OCI-LY1 (cell line): ENCODE measurements at regions not wholly inside any gene's neighbourhood (a gene's known extent, or its start where the extent isn't known, plus 50 kb on each side); places are given as distances from the start of the nearest gene placed in this dataset.

Experiments used
- H2AFZ ChIP-seq: fragments of 200-600 bp; sonication (generic), shearing (Covaris generic); 2 replicates; pipeline ENCODE4 v1.6.0; 2014; ENCODE audit warnings: antibody characterized with exemption, mild to moderate bottlenecking, low read length
- H3F3A ChIP-seq: fragments of 200-600 bp; sonication (generic), shearing (Covaris generic); 2 replicates; pipeline ENCODE4 v1.6.0; 2014; ENCODE audit warnings: mild to moderate bottlenecking, antibody characterized with exemption, low read length, moderate library complexity; ENCODE audit not compliant: insufficient read depth
- H3K27ac ChIP-seq: fragments of 200-600 bp; sonication (generic); 2 replicates; pipeline ENCODE4 v1.5.1; 2014; ENCODE audit warnings: low read length, mixed run types, mild to moderate bottlenecking, low read depth; ENCODE audit not compliant: poor library complexity, severe bottlenecking
- H3K27me3 ChIP-seq: fragments of 200-600 bp; sonication (generic); 2 replicates; pipeline ENCODE4 v1.6.0; 2014; ENCODE audit warnings: antibody characterized with exemption, mild to moderate bottlenecking, low read length, moderate library complexity; ENCODE audit not compliant: insufficient read depth
- H3K36me3 ChIP-seq: fragments of 200-600 bp; sonication (generic); 2 replicates; pipeline ENCODE4 v1.6.1; 2014; ENCODE audit warnings: mild to moderate bottlenecking, antibody characterized with exemption, low read length, moderate library complexity, mixed read lengths; ENCODE audit not compliant: insufficient read depth
- H3K4me1 ChIP-seq: fragments of 200-600 bp; sonication (generic); 2 replicates; pipeline ENCODE4 v1.5.1; 2014; ENCODE audit warnings: mild to moderate bottlenecking, low read length, moderate library complexity; ENCODE audit not compliant: insufficient read depth, severe bottlenecking
- H3K4me2 ChIP-seq: fragments of 200-600 bp; sonication (generic), shearing (Covaris generic); 2 replicates; pipeline ENCODE4 v1.6.1; 2014; ENCODE audit warnings: low read length
- H3K4me3 ChIP-seq: fragments of 200-600 bp; sonication (generic); 2 replicates; pipeline ENCODE4 v1.5.1; 2014; ENCODE audit warnings: low read length, low read depth, mild to moderate bottlenecking, mixed read lengths; ENCODE audit not compliant: poor library complexity, severe bottlenecking
- H3K79me2 ChIP-seq: fragments of 200-600 bp; shearing (Covaris generic); 2 replicates; pipeline ENCODE4 v1.6.1; 2016; ENCODE audit warnings: mixed run types, low read length, mixed read lengths; ENCODE audit not compliant: insufficient read depth
- H3K9ac ChIP-seq: fragments of 200-600 bp; sonication (generic), shearing (Covaris generic); 2 replicates; pipeline ENCODE4 v1.6.1; 2014; ENCODE audit warnings: mild to moderate bottlenecking, low read length, mixed read lengths
- H3K9me2 ChIP-seq: fragments of 200-600 bp; sonication (generic), shearing (Covaris generic); 2 replicates; pipeline ENCODE4 v1.6.1; 2014; ENCODE audit warnings: low read depth, mild to moderate bottlenecking, low read length, mixed read lengths
- H3K9me3 ChIP-seq: fragments of 200-600 bp; shearing (Covaris generic); 2 replicates; pipeline ENCODE4 v1.6.1; 2014; ENCODE audit warnings: low read length, mixed read lengths
- H4K20me1 ChIP-seq: fragments of 200-600 bp; sonication (generic), shearing (Covaris generic); 2 replicates; pipeline ENCODE4 v1.6.0; 2016; ENCODE audit warnings: mild to moderate bottlenecking, low read length; ENCODE audit not compliant: insufficient read depth
- CTCF ChIP-seq: fragments of 200-600 bp; sonication (generic), shearing (Covaris generic); IDR thresholded peaks from 2 replicates; pipeline ENCODE4 v1.5.1; 2017; ENCODE audit warnings: mild to moderate bottlenecking, antibody characterized with exemption, low read length, moderate library complexity, mixed read lengths
- EZH2 ChIP-seq: fragments of 200-600 bp; sonication (generic), shearing (Covaris generic); IDR thresholded peaks from 2 replicates; pipeline ENCODE4 v1.8.0; 2017; ENCODE audit warnings: borderline replicate concordance, mixed run types, mild to moderate bottlenecking, antibody characterized with exemption, low read length, moderate library complexity, mixed read lengths

GRCh38 chr1:165056914-165057313 is 299.6 kb downstream of the LMX1A start:
- Histone ChIP-seq H3K79me2 (no peaks in the 10 kb centered on the region), H3K4me2 (no peak overlapping the region), H3K4me3 (no peak overlapping the region), H3K27me3 (no peaks in the 10 kb centered on the region), H3K36me3 (no peaks in the 10 kb centered on the region), H2AFZ (no peak overlapping the region), H3K9me3 (no peaks in the 10 kb centered on the region), H3K9ac (no peak overlapping the region), H4K20me1 (no peaks in the 10 kb centered on the region), H3K4me1 (no peaks in the 10 kb centered on the region), H3K9me2 (no peaks in the 10 kb centered on the region), H3F3A (no peaks in the 10 kb centered on the region), H3K27ac (no peak overlapping the region)
- TF ChIP-seq CTCF (no peak), EZH2 (no peak)

GRCh38 chr1:165055581-165055980 is 300.9 kb downstream of the LMX1A start:
- Histone ChIP-seq H4K20me1 (no peaks in the 10 kb centered on the region), H3F3A (no peaks in the 10 kb centered on the region), H3K9me3 (no peaks in the 10 kb centered on the region), H3K27me3 (no peaks in the 10 kb centered on the region), H3K27ac (no peak overlapping the region), H3K9me2 (no peaks in the 10 kb centered on the region), H2AFZ (no peak overlapping the region), H3K79me2 (no peaks in the 10 kb centered on the region), H3K4me3 (no peak overlapping the region), H3K9ac (no peak overlapping the region), H3K4me1 (no peaks in the 10 kb centered on the region), H3K36me3 (no peaks in the 10 kb centered on the region), H3K4me2 (no peak overlapping the region)
- TF ChIP-seq EZH2 (no peak), CTCF (no peak)

- no peak for TF ChIP-seq CTCF
- H3K4me3 ChIP-seq, result no peak overlapping the region
- H3K79me2 ChIP-seq, result no peaks in the 10 kb centered on the region
- H3K27ac ChIP-seq, result no peak overlapping the region
- H3K4me2 ChIP-seq, result no peak overlapping the region
- H3K9me2 ChIP-seq, result no peaks in the 10 kb centered on the region
- no peak overlapping the region for H2AFZ ChIP-seq
- no peaks in the 10 kb centered on the region for H3K36me3 ChIP-seq
- H4K20me1 ChIP-seq, result no peaks in the 10 kb centered on the region
- no peak overlapping the region for H3K9ac ChIP-seq
- no peaks in the 10 kb centered on the region for H3K4me1 ChIP-seq
- H3K9me3 ChIP-seq, result no peaks in the 10 kb centered on the region
- H3F3A ChIP-seq, result no peaks in the 10 kb centered on the region
- no peaks in the 10 kb centered on the region for H3K27me3 ChIP-seq
Observed at GRCh38 chr1:165054627-165055026, 301.9 kb downstream of the LMX1A start.
